HG02759 (cell line): ENCODE measurements at regions not wholly inside any gene's neighbourhood (a gene's known extent, or its start where the extent isn't known, plus 50 kb on each side); places are given as distances from the start of the nearest gene placed in this dataset.
"Not testable (repeated sequence)": the region's sequence is repeated elsewhere in the genome, so short reads cannot be mapped to it uniquely, and the experiment has no call there.

Source experiments
- ATAC-seq: cut with Tn5 transposase; IDR thresholded peaks from one replicate; pipeline ENCODE4 v1.9.1; 2021; ENCODE audit warnings: mild to moderate bottlenecking, moderate library complexity; ENCODE audit not compliant: unreplicated experiment

GRCh38 chr12:131249246-131250027, 295.7 kb downstream of the ADGRD1 start:
- no peak for ATAC-seq

- ATAC-seq: no peak
Measured at GRCh38 chr12:131250028-131250950, 296.6 kb downstream of the ADGRD1 start.

GRCh38 chr12:131250951-131251315, 297.2 kb downstream of the ADGRD1 start:
- ATAC-seq: no peak

- ATAC-seq: no peak
Measured at GRCh38 chr12:131251336-131252101, 297.8 kb downstream of the ADGRD1 start.

- ATAC-seq: no peak
Measured at GRCh38 chr12:131253376-131254026, 299.8 kb downstream of the ADGRD1 start.

- ATAC-seq: no peak
Measured at GRCh38 chr12:131254374-131254773, 300.7 kb downstream of the ADGRD1 start.

GRCh38 chr12:131258398-131258797, 304.7 kb downstream of the ADGRD1 start:
- no peak for ATAC-seq

GRCh38 chr12:131260251-131260905, 306.7 kb downstream of the ADGRD1 start:
- no peak for ATAC-seq

- ATAC-seq: no peak
Measured at GRCh38 chr12:131260954-131261353, 307.2 kb downstream of the ADGRD1 start.

- ATAC-seq: no peak
Measured at GRCh38 chr12:131261906-131262305, 308.2 kb downstream of the ADGRD1 start.

- no peak for ATAC-seq
Measured at GRCh38 chr12:131263626-131264025, 309.9 kb downstream of the ADGRD1 start.

GRCh38 chr12:131264635-131265034, 310.9 kb downstream of the ADGRD1 start:
- ATAC-seq: no peak

GRCh38 chr12:131266591-131267467, 313.1 kb downstream of the ADGRD1 start:
- ATAC-seq: no peak

- ATAC-seq: no peak
Measured at GRCh38 chr12:131267576-131267975, 313.9 kb downstream of the ADGRD1 start.

GRCh38 chr12:131268123-131268522, 314.4 kb downstream of the ADGRD1 start:
- not testable (repeated sequence) for ATAC-seq

- not testable (repeated sequence) for ATAC-seq
Measured at GRCh38 chr12:131268571-131268970, 314.9 kb downstream of the ADGRD1 start.

GRCh38 chr12:131269551-131269950, 315.8 kb downstream of the ADGRD1 start:
- ATAC-seq: no peak

GRCh38 chr12:131269977-131270376, 316.3 kb downstream of the ADGRD1 start:
- not testable (repeated sequence) for ATAC-seq

- no peak for ATAC-seq
Measured at GRCh38 chr12:131271724-131272123, 318.0 kb downstream of the ADGRD1 start.
